HEK293T (cell line): ENCODE measurements at regions not wholly inside any gene's neighbourhood (a gene's known extent, or its start where the extent isn't known, plus 50 kb on each side); places are given as distances from the start of the nearest gene placed in this dataset.

Source experiments
- CTCF ChIA-PET: fragments of 350-600 bp; formaldehyde crosslinking; extraction: SDS; loops from one replicate; lab custom pipeline; 2021; ENCODE audit warnings: antibody characterized with exemption, inconsistent platforms; lab: Yijun Ruan, JAX
- POLR2A ChIA-PET: fragments of 350-600 bp; formaldehyde crosslinking; extraction: SDS; loops from one replicate; lab custom pipeline; 2020; ENCODE audit warnings: antibody characterized with exemption, inconsistent platforms; lab: Yijun Ruan, JAX
- DNase-seq: peaks from one replicate; pipeline ENCODE4 v3.0.0; 2012; ENCODE audit warnings: mixed read lengths; ENCODE audit errors: extremely low spot score
- ARNT ChIP-seq: fragments of 450-650 bp; IDR thresholded peaks from 2 replicates; pipeline ENCODE4 v1.6.1; 2017; ENCODE audit warnings: mild to moderate bottlenecking
- BHLHE40 ChIP-seq: fragments of 450-650 bp; IDR thresholded peaks from 2 replicates; pipeline ENCODE4 v1.6.1; 2016; ENCODE audit warnings: mild to moderate bottlenecking, moderate library complexity, borderline replicate concordance
- CTBP1 ChIP-seq: fragments of 450-650 bp; IDR thresholded peaks from 2 replicates; pipeline ENCODE4 v1.6.1; 2016; ENCODE audit warnings: borderline replicate concordance
- ELF4 ChIP-seq: fragments of 450-650 bp; IDR thresholded peaks from 2 replicates; pipeline ENCODE4 v1.6.1; 2017; ENCODE audit warnings: antibody characterized with exemption
- FOXA1 ChIP-seq: fragments of 450-650 bp; IDR thresholded peaks from 2 replicates; pipeline ENCODE4 v1.6.1; 2016; ENCODE audit warnings: mild to moderate bottlenecking
- FOXK2 ChIP-seq: fragments of 450-650 bp; IDR thresholded peaks from 2 replicates; pipeline ENCODE4 v1.6.1; 2016; ENCODE audit warnings: mild to moderate bottlenecking
- FOXM1 ChIP-seq: fragments of 450-650 bp; IDR thresholded peaks from 2 replicates; pipeline ENCODE4 v1.6.1; 2017; ENCODE audit warnings: mild to moderate bottlenecking, borderline replicate concordance
- HDGF ChIP-seq: fragments of 450-650 bp; IDR thresholded peaks from 2 replicates; pipeline ENCODE4 v1.6.1; 2017; ENCODE audit warnings: antibody characterized with exemption, borderline replicate concordance
- L3MBTL2 ChIP-seq: fragments of 450-650 bp; conservative IDR thresholded peaks from 2 replicates; pipeline ENCODE4 v1.6.1; 2016; ENCODE audit warnings: mild to moderate bottlenecking
- LEF1 ChIP-seq: fragments of 450-650 bp; IDR thresholded peaks from 2 replicates; pipeline ENCODE4 v1.6.1; 2017; ENCODE audit warnings: mild to moderate bottlenecking, borderline replicate concordance
- NFRKB ChIP-seq: fragments of 450-650 bp; IDR thresholded peaks from 2 replicates; pipeline ENCODE4 v1.6.1; 2016; ENCODE audit warnings: mild to moderate bottlenecking, moderate library complexity
- SP1 ChIP-seq: fragments of 450-650 bp; IDR thresholded peaks from 2 replicates; pipeline ENCODE4 v1.6.1; 2017
- SUZ12 ChIP-seq: fragments of 450-650 bp; IDR thresholded peaks from 2 replicates; pipeline ENCODE4 v1.6.1; 2016; ENCODE audit warnings: mild to moderate bottlenecking
- TARDBP ChIP-seq: fragments of 450-650 bp; IDR thresholded peaks from 2 replicates; pipeline ENCODE4 v1.6.1; 2016
- ZNF384 ChIP-seq: fragments of 450-650 bp; IDR thresholded peaks from 2 replicates; pipeline ENCODE4 v1.6.1; 2016
- TF ChIP-seq, protein P1 (sequence below): fragments of 450-650 bp; IDR thresholded peaks from 2 replicates; pipeline ENCODE4 v1.6.1; 2016

DNA sequence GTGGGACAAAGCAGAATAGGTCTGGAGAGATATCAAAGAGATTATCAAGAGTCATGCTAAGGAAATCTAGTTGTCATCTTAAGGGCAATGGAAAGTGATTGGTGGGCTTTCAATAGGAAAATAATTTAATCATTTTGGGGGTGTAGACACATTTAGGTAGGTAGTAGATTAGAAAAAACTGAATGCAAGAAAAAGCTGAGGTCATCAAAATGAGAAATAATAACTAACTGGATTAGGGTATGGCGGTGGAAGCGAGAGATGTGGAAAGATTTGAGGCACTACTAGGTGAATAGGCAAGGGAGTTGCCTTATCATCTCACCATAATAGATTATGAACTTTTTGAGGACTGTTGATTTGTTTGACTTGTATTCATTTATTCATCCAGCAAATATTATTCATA, 393.2 kb upstream of the ZNF608 start:
- ChIA-PET POLR2A (no interaction called here), CTCF (no interaction called here)
- TF ChIP-seq FOXK2, result no peak
- TF ChIP-seq ELF4, result no peak
- TF ChIP-seq ARNT, result no peak
- TF ChIP-seq ZNF384, result no peak
- TF ChIP-seq NFRKB, result no peak
- no peak for TF ChIP-seq BHLHE40
- no peak for DNase-seq

DNA sequence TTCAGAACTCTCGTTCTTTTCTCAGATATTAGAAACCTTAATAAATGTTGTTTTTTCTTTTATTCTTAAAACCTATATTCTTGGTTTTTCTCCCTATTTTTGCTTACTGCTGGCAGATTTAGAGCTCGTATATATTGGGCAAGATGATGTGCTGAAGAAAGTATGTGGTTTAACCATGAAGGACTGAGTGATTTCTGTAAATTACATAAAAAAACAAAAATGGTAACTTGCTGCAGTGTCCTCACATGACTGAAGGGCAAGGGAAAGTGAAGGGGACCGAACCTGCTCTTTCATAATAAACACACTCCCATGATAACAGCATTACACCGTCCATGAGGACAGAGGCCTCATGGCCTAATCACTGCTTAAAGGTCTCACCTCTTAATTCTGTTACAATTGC, 393.8 kb upstream of the ZNF608 start:
- no peak for TF ChIP-seq HDGF
- TF ChIP-seq TARDBP, result no peak
- no peak for TF ChIP-seq FOXM1
- TF ChIP-seq LEF1, result no peak
- TF ChIP-seq FOXK2, result no peak
- no peak for TF ChIP-seq ELF4
- ChIA-PET POLR2A (no interaction called here), CTCF (no interaction called here)
- DNase-seq, result no peak

DNA sequence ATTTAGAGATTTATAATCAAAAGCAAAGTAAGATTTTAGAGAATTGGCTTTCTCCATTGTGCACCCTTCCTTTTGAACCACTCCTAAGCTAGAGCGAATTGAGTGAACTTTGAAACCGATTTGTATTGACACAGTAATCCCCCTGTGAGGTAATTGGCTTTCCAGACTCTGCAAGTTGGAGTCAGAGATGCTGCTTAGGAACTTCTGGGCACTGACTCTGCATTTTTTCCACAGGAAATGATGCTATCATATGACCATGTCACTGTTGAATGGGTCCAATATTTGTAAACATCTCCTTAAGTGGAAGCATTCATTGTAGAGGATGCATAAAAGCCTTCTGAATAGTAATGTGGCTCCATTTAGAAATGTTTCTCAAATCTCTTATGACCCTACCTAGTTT, 394.4 kb upstream of the ZNF608 start:
- TF ChIP-seq, protein P1, sequence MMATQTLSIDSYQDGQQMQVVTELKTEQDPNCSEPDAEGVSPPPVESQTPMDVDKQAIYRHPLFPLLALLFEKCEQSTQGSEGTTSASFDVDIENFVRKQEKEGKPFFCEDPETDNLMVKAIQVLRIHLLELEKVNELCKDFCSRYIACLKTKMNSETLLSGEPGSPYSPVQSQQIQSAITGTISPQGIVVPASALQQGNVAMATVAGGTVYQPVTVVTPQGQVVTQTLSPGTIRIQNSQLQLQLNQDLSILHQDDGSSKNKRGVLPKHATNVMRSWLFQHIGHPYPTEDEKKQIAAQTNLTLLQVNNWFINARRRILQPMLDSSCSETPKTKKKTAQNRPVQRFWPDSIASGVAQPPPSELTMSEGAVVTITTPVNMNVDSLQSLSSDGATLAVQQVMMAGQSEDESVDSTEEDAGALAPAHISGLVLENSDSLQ, result no peak
- no peak for TF ChIP-seq FOXK2
- no peak for TF ChIP-seq BHLHE40
- TF ChIP-seq NFRKB, result no peak
- no peak for TF ChIP-seq CTBP1
- no peak for TF ChIP-seq ARNT
- TF ChIP-seq SUZ12, result no peak
- TF ChIP-seq LEF1, result no peak
- TF ChIP-seq ZNF384, result no peak
- no peak for TF ChIP-seq FOXM1
- TF ChIP-seq FOXA1, result no peak
- no peak for TF ChIP-seq L3MBTL2
- no peak for TF ChIP-seq HDGF
- no peak for TF ChIP-seq ELF4
- CTCF ChIA-PET, result no interaction called here
- DNase-seq, result no peak
- POLR2A ChIA-PET, result interaction anchor here (1.4 kb wide), 1 partner anchor 11 kb away, joined by 4 read pairs; no protein-coding TSS in a partner anchor

DNA sequence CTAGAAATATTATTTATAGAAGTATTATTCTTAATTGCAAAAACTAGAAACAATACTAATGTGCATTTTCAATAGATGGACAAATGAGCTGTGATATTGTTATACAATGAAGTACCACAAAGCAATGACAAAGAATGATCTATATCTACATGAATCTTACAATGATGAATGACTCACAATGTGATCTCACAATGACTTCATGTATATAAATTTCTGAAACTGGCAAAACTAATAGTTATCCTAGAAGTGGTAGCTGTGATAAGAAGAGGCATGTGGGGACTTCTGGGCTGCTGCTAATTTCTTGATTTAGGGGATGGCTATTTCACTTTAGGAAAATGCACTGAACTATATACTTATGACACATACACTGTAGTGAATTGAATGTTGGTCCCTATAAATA, 396.0 kb upstream of the ZNF608 start:
- CTCF ChIA-PET, result interaction anchor here (1.2 kb wide), 1 partner anchor 9 kb away, joined by 3 read pairs; no protein-coding TSS in a partner anchor
- no peak for DNase-seq
- POLR2A ChIA-PET, result no interaction called here
- TF ChIP-seq LEF1, result no peak
- no peak for TF ChIP-seq TARDBP

DNA sequence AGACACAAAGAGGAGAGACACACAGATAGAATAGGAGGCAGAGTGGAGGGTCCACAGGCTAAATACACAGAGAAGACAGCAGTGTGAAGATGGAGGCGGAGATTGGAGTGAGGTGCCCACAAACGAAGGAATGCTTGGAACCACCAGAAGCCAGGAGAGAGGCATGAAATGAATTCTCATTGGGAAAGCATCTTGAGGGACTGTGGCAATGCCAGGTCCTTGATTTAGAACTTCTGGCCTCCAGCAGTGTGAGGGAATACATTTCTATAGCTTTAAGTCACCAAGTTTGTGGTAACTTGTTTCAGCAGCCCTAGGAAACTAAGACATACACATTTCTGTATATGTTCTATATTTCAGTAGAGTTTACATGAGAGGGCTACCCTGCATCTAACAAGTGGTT, 396.6 kb upstream of the ZNF608 start:
- DNase-seq, result no peak
- no peak for TF ChIP-seq ELF4
- TF ChIP-seq FOXM1, result no peak
- TF ChIP-seq SUZ12, result no peak
- TF ChIP-seq HDGF, result no peak
- TF ChIP-seq SP1, result no peak
- TF ChIP-seq FOXA1, result no peak
- TF ChIP-seq, protein P1, result no peak
- TF ChIP-seq NFRKB, result no peak
- no peak for TF ChIP-seq TARDBP
- no peak for TF ChIP-seq L3MBTL2
- no peak for TF ChIP-seq CTBP1
- no peak for TF ChIP-seq FOXK2
- ChIA-PET POLR2A (no interaction called here), CTCF (no interaction called here)

DNA sequence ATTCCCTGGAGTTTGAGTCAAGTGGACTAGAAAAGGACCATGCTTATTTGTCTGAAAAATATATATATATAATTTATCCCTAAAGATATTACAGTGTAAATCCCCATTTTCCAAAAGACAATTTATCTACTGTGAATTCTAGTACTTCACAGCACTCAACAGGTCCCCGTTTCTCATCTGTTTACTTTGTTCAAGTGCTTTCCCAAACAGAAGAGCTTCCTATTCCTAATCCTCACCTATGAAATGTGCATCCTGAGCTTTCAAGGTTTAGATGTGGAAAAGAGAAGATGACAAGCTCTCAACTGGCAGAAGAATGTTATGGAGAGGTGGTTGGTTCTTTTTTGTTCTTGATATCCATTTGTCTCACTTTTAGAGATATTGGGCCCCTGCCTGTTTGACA, 401.6 kb upstream of the ZNF608 start:
- no peak for TF ChIP-seq SUZ12
- no peak for TF ChIP-seq TARDBP
- no peak for TF ChIP-seq CTBP1
- TF ChIP-seq, protein P1, result no peak
- no peak for TF ChIP-seq ZNF384
- no peak for TF ChIP-seq FOXM1
- no peak for TF ChIP-seq NFRKB
- TF ChIP-seq FOXA1, result no peak
- TF ChIP-seq BHLHE40, result no peak
- TF ChIP-seq FOXK2, result no peak
- TF ChIP-seq ELF4, result no peak
- no peak for TF ChIP-seq HDGF
- TF ChIP-seq ARNT, result no peak
- no peak for TF ChIP-seq LEF1
- no peak for TF ChIP-seq SP1
- TF ChIP-seq L3MBTL2, result no peak
- POLR2A ChIA-PET, result no interaction called here
- CTCF ChIA-PET, result no interaction called here
- no peak for DNase-seq

DNA sequence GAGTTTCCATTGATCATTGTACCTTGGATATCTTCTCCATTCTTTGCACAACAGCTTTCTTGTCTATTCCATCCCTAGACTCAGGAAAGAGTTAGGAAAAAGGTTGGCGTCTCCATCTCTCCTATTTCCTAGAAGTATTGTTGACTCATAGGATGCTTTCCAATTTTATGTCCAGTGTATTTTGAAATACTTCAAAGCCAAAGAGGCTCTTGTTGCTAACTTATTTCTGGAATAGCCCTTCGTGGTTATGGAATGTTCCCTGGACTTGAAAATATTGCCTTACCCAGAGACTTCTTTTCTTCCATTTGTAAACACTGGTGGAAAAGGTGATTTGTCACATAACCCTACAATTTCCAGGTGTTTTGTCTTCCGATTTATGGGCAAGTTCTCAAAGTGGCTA, 402.3 kb upstream of the ZNF608 start:
- TF ChIP-seq FOXA1, result no peak
- TF ChIP-seq FOXK2, result no peak
- TF ChIP-seq, protein P1, result no peak
- TF ChIP-seq CTBP1, result no peak
- TF ChIP-seq TARDBP, result no peak
- no peak for TF ChIP-seq ARNT
- no peak for TF ChIP-seq HDGF
- no peak for TF ChIP-seq SUZ12
- no peak for TF ChIP-seq LEF1
- no peak for TF ChIP-seq L3MBTL2
- no peak for TF ChIP-seq SP1
- TF ChIP-seq BHLHE40, result no peak
- TF ChIP-seq FOXM1, result no peak
- no peak for TF ChIP-seq NFRKB
- ChIA-PET CTCF (no interaction called here), POLR2A (no interaction called here)
- no peak for DNase-seq
